ENCODE measurements at regions not wholly inside any gene's neighbourhood (a gene's known extent, or its start where the extent isn't known, plus 50 kb on each side); places are given as distances from the start of the nearest gene placed in this dataset.

DNA sequence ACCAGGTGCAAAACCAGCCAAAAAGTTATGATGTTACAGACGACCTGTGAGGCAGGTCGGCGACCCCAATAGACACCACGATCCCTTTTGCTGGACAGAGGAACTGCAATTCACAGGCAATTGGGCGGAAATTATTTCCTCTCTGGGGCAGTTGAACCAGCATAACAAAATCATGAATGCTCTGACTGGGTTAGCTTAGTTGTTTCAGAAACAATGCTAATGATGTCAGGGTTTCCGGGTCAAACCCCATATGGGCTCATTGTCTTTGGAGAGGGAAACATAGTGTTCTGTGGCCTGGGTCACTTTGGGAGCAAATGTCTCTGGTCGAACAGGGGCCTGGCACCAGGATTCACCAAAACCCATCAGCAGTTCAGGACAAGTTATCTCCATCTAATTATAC, 669.1 kb upstream of the NRP1 start:
- Histone ChIP-seq H3K79me2 (ENCODE audit: control insufficient read depth in 1 of 2, insufficient read depth in 2 of 2, low read length in 2 of 2) (no peaks in the 10 kb centered on the region), H3K79me1 (ENCODE audit: low read depth, low read length) (no peaks in the 10 kb centered on the region), H2BK15ac (ENCODE audit: low read length) (no peak overlapping the region), H3K27ac (ENCODE audit: low read depth, low read length) (no peak overlapping the region), H2BK20ac (ENCODE audit: low read length) (no peak overlapping the region), H2AFZ (ENCODE audit: low read length) (no peak overlapping the region), H3K4me2 (ENCODE audit: insufficient read depth in 1 of 2, low read depth in 2 of 2, low read length in 2 of 2) (no peak overlapping the region), H3K36me3 (ENCODE audit: control insufficient read depth in 2 of 4, insufficient read depth in 4 of 4, low read length in 3 of 4) (no peaks in the 10 kb centered on the region), H2BK120ac (replicated peaks; ENCODE audit: low read depth, low read length) (no peak overlapping the region), H3K23me2 (ENCODE audit: low read depth, low read length) (no peaks in the 10 kb centered on the region), H2BK12ac (ENCODE audit: low read depth, low read length) (no peak overlapping the region), H4K5ac (ENCODE audit: insufficient read length, low read depth, low read length) (no peak overlapping the region), H3K23ac (ENCODE audit: insufficient read length) (no peak overlapping the region), H3K4ac (replicated peaks; ENCODE audit: insufficient read length, low read depth, low read length) (no peak overlapping the region), H3K4me1 (replicated peaks in 1 of 4; ENCODE audit: control insufficient read depth in 3 of 4, insufficient read depth in 4 of 4, low read length in 3 of 4) (peaks cover 0 to 2% (median under 1%) of the 10 kb centered on the region in 4 experiments; a peak in 1 of 7 replicates), H4K91ac (replicated peaks; ENCODE audit: insufficient read length, low read length) (no peak overlapping the region), H3K14ac (ENCODE audit: insufficient read length) (no peak overlapping the region), H2BK5ac (ENCODE audit: low read depth, low read length) (no peak overlapping the region), H3K56ac (replicated peaks; ENCODE audit: insufficient read length, low read depth, low read length) (no peak overlapping the region), H4K20me1 (replicated peaks in 1 of 2; ENCODE audit: control insufficient read depth in 1 of 2, insufficient read depth in 2 of 2, low read length in 2 of 2) (no peaks in the 10 kb centered on the region), H3K27me3 (replicated peaks in 1 of 4; ENCODE audit: control insufficient read depth in 3 of 4, extremely low read depth in 1 of 4, insufficient read depth in 3 of 4, low read length in 3 of 4) (no peaks in the 10 kb centered on the region), H3K9ac (replicated peaks in 1 of 4; ENCODE audit: extremely low read depth in 1 of 4, low read depth in 3 of 4, low read length in 3 of 4) (no peak overlapping the region), H3K4me3 (ENCODE audit: extremely low read depth in 1 of 4, insufficient read depth in 2 of 4, low read depth in 3 of 4, low read length in 4 of 4) (no peak overlapping the region), H3K9me3 (ENCODE audit: insufficient read depth in 2 of 2, low read depth in 1 of 2, low read length in 1 of 2) (no peaks in the 10 kb centered on the region), H2AK5ac (ENCODE audit: low read depth, low read length) (no peak overlapping the region), H4K8ac (ENCODE audit: extremely low read depth, insufficient read depth, low read length) (no peak overlapping the region), H3K18ac (ENCODE audit: extremely low read depth, low read length) (no peak overlapping the region)
- 95% methylated on average over 7 of the region's 7 CpGs; no CpG with 5 or more reads in 1 of the 2 experiments for WGBS, 2 experiments (ENCODE audit: extremely low coverage in 1 of 2, insufficient coverage in 1 of 2, insufficient read length in 1 of 2, insufficient replicate concordance in 2 of 2, low coverage in 1 of 2, low lambda C conversion rate in 2 of 2, missing lambda C conversion rate in 1 of 2)
- FAIRE-seq (no peak), DNase-seq (ENCODE audit: low read depth in 1 of 2, low spot score in 2 of 2) (no peak)
- CTCF ChIA-PET (ENCODE audit: partially characterized antibody): interaction anchor here (1.6 kb wide), 1 partner anchor 13 kb away, joined by 4 read pairs; no protein-coding TSS in a partner anchor
- no peak for TF ChIP-seq POLR2A (IDR thresholded peaks at IDR 0.05; ENCODE audit: control extremely low read depth in 1 of 2, low read depth in 2 of 2, low read length in 2 of 2)
- POLR2A ChIA-PET (ENCODE audit: partially characterized antibody): no interaction called here

Measured in H1 (cell line).